NCI-H128 (cell line): ENCODE measurements at regions not wholly inside any gene's neighbourhood (a gene's known extent, or its start where the extent isn't known, plus 50 kb on each side); places are given as distances from the start of the nearest gene placed in this dataset.
"Not testable (repeated sequence)": the region's sequence is repeated elsewhere in the genome, so short reads cannot be mapped to it uniquely, and the experiment has no call there.

Experiments
- DNase-seq: peaks from one replicate; lab custom pipeline; 2025; ENCODE audit not compliant: unreplicated experiment; lab: John Stamatoyannopoulos, UW

DNA sequence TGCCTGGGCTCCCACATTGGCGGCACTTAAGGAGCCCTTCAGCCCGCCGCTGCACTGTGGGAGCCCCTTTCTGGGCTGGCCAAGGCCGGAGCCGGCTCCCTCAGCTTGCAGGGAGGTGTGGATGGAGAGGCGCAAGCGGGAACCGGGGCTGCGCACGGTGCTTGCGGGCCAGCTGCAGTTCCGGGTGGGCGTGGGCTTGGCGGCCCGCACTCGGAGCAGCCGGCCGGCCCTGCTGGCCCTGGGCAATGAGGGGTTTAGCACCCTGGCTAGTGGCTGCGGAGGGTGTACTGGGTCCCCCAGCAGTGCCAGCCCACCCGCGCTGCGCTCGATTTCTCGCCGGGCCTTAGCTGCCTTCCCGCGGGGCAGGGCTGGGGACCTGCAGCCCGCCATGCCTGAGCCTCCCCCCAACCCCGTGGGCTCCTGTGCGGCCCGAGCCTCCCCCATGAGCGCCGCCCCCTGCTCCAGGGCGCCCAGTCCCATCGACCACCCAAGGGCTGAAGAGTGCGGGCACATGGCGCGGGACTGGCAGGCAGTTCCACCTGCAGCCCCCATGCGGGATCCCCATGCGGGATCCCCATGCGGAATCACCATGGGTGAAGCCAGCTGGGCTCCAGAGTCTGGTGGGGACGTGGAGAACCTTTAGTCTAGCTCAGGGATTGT lies 998.9 kb upstream of the MIR17HG start:
- DNase-seq, result not testable (repeated sequence)

DNA sequence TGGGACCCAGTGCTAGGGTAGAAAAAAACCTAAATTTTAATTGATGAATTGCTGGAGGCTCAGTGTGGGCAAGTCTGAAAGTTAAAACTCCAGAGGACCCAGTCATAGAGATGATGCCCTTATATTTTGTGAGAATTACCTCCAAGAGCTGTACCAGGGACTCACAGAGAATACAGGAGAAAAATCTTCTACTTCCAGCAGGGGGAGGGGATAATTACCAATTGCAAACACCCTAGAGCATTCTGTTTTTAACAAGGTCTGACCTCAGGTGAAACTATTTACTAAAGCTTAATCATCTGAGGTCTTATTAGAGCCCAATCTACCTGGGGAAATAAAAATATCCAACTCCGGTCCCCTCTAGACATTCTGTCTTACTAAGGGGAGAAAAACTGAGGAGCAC lies 994.7 kb upstream of the MIR17HG start:
- DNase-seq, result no peak

DNA sequence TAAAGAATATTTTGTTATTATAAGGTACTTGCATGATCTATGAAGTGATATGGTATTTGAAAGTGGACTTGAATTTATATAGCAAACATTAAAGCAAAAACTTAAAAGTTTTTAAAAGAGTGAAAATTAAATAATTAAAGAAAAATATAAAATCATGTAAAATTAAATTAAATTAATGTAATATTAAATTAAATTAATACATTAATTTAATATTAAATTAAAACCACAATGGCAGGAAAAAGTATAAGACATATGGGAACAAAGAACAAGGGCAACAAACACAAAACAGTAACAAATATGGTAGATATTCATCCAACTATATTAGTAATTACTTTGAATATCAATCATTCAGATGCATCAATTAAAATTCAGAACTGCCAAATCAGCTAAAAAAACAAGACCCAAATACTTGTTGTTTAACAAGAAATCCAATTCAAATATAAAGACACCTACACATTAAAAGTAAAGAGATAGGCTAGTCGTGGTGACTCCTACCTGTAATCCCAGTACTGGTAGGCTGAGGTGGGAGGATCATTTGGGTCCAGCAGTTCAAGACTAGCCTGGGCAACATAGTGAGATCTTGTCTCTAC lies 992.2 kb upstream of the MIR17HG start:
- DNase-seq, result no peak

DNA sequence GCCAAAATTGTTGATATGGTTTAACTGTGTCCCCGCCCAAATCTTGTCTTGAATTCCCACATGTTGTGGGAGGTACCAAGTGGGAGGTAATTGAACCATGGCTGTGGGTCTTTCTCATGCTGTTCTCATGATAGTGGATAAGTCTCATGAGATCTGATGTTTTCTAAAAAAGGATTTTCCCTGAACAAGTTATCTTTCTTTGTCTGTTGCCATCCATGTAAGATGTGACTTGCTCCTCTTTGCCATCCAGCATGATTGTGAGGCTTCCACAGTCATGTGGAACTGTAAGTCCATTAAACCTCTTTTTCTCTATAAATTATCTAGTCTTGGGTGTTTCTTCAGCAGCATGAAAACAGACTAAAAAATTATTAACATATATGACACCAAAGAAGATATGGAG lies 986.7 kb upstream of the MIR17HG start:
- no peak for DNase-seq

DNA sequence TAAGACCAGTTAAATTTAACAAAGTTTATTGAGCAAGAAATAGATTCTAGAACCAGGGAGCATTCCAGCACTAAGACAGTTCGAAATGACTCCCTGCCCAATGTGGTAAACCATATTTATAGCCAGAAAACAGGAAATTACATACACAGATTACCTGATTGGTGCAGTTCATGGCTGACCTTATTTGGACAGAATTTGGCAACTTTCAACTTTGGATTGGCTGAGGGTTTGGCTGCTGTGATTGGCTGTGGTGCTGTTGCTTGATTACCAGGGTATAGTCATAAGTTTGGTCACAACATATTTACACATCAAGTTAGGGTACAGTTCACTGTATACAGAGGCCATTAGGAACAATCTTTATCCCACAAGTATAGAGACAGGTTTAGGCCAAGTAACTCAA lies 984.8 kb upstream of the MIR17HG start:
- DNase-seq, result no peak

DNA sequence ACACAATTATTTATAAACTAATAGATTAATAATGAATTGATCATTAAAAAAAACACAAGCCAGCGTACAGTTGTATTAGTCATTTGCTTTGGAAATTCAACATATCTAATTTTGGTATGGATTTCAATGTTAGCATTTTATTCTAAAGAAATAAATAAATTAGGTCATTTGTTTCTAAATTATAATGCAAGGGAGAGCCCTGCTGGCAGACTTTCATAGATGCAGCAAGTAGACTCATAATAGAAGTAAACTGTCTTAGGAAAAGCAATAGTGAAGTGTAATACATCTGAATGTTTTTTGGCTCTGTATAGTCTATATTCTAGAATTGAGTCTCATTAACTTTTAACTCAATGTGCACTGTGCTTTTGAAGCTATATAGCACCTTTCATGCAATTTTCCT lies 982.4 kb upstream of the MIR17HG start:
- no peak for DNase-seq

DNA sequence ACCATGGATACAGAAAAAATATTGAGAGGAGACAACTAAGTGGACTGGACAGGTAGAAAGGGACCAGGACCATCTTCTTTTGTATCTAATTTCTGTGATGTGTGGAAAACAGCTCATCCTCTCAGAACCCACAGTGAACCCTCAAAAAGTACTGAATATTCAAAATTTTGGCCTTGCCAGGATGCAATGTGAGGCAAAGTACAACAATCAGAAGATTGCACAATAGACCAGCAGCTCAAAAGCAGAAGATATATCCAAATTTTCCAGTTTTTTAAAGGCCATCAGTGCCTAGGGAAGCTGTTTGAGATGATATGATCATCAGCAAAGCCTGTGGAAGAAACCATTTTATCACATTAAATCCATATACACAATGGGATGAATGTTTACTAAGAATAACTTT lies 973.3 kb upstream of the MIR17HG start:
- DNase-seq, result no peak

DNA sequence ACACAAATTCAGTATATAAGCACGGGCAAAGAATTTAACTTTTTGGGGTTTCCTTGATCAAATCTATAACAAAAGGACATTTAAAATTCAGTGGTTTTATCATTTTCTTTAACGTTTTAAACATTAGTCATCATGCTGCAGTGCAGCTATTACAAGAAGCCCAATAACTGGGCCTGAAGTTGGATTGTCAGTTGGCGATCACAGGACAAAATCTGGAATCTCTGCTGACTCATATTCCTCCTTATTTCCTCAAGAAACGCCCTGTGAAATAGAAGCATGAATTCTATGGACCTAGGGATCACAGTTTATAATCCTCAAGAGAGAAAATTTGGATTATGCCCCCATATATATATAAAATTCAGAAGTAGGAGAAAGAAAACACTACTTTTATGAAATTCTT lies 971.6 kb upstream of the MIR17HG start:
- no peak for DNase-seq

DNA sequence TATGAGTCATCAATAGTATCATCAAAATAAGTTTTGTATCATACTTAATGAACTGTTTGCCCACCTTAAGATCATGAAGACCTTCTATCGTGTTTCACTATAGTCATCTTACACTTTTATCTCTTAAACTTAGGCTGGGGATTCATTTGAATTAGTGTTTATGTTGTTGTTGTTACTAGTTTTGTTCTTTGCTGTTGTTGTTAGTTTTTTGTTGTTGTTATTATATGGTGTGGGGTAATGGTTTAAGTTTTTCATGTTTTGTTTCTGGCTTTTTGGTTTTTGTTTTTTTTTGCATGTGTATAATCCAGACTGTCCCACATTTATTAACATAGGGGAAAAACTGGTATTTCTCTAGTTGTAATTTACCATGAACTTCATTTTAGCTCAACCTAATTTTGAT lies 965.1 kb upstream of the MIR17HG start:
- no peak for DNase-seq

DNA sequence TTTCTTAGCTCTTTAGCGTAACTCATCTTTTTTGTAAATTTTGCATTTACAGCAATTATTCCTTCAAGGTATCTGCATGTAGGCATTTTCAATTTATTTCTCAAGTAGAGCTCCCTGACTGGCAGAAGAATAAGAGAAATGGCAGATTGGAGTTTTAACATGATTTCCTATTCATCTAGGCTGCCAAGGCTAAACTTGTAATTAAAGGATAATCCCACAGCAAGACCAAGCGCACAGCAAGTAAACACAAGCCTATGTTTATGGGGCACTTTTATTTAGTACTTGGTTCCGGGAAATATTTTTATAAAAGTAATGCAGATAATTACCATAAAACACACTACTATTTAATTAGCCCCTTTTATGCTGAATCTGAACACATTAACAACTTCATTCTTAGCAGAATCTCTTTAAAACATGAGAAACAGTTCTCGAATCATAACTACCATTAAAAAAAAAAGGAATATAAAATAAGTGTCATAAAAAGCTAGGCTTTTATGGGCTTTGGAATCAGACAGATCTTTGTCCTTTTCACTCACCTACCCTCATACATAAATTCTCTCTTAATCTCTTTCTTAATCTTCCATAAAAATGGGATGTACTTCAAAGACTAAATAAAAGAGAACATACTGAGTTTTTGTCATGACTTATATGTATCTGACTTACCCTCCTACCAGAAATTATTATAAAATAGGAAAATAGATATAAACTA lies 961.6 kb upstream of the MIR17HG start:
- DNase-seq, result no peak

DNA sequence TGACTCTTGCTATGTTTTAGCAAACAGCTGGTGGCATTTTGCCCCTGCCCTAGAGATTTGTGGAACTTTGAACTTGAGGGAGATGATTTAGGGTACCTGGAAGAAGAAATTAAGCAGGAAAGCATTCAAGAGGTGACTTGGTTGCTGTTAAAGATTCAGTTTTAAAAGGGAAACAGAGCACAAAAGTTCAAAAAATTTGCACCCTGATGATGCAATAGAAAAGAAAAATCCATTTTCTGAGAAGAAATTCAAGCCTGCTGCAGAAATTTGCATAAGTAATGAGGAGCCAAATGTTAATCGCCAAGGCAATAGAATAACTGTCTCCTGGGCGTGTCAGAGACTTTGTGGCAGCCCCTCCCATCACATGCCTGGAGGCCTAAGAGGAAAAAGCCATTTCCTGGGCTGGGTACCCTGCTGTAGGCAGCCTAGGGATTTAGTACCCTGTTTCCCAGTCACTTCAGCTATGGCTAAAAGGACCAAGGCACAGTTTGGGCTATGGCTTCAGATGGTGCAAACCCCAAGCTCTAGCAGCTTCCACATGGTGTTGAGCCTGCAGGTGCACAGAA lies 958.5 kb upstream of the MIR17HG start:
- DNase-seq, result no peak

DNA sequence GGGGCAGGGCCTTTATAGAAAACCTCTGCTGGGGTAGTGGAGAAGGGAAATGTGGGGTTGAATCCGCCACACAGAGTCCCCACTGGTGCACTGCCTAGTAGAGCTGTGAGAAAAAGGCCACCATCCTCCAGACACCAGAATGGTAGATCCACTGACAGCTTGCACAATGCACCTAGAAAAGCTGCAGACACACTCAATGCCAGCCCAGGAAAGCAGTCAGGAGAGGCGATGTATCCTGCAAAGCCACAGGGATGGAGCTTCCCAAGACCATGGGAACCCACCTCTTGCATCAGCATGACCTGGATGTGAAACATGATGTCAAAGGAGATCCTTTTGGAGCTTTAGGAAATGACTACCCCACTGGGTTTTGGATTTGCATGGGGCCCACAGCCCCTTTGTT lies 958.0 kb upstream of the MIR17HG start:
- no peak for DNase-seq

DNA sequence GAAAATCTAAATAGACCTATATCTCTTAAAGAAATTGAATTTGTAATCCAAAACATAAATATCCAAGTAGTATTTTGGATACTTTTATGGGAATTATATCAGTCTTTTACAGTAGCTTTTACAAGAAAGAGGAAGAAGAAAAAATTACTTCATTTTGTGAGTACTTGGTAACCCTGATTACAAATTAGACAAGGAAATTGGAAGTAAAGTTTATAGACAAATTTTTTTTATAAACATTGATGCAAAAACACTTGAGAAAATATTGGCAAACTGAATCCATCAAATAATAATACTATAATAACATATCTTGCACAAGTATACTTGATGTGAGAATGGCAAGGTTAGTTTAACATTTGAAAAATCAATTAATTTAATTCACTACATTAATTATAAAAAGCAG lies 954.1 kb upstream of the MIR17HG start:
- no peak for DNase-seq

DNA sequence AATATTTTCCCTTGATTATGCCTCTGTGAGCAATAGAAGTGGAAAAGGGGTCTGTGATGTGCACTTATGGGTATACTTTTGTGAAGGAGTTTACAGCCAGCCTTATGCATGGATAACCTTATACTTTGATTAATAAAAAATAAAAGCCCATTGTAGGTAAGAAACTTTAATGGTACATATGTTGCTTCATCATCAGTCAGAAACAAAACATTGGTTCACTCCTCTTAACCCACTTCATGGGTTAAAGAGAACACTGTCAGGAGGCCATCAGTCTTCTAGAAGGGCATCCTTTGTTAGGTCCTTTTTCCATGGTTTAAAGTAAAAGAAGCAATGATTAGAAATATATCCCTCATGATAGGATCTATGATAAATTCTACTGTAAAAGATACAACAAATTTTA lies 952.1 kb upstream of the MIR17HG start:
- no peak for DNase-seq

DNA sequence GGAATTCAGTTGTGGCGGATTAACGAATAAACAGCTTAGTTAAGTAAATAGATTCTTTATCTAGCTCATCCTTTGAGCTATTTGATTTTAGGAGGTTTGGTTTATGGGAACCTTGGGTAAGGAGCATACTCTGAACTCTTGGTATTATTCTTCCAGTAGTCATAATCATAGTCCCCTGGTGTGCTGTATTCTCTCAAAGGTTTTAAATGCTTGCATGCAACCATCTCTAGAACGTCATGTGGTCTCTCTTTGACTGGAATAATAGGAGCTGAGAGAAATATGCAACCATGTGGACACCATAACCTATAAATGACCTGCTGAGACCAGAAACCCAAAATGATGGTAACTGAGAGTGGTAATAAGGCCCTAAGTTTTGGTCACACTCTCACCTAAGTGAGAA lies 951.6 kb upstream of the MIR17HG start:
- DNase-seq, result no peak

DNA sequence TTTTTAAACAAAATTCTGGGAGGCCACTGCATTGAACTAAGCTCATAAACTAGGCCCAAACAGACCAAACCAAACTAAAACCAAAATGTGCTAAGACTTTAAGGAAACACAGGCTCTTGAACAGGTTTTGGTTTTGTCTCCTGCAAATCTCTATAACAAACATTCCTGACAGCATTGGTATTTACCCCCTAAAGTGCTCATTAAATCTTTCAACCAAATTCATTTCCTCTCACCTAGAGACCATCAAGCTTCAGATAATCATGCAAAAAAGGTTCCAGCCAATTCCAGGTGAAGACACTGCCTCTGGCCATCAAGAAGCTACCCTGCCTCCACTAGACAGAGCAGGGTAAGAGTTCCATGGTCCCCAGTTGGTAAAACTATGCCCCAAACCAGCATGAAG lies 951.2 kb upstream of the MIR17HG start:
- no peak for DNase-seq

DNA sequence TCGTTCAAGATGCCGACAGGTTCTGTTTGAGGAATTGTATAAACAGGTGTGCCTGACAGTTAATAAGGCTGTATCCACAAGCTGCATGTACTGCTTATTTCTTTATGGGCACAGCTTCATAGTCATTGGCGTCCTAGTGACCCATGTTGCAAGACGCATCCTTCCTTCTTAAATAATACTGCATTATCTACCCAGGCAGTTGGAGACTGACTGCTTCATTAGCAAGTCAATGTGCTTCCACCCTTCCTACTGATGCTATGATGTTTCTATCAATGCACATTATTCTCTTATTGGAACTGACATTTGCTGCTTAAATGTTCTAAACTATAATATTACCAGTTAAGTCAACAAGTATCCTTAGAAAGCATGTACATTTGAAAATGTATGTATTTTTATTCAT lies 950.0 kb upstream of the MIR17HG start:
- DNase-seq, result no peak

DNA sequence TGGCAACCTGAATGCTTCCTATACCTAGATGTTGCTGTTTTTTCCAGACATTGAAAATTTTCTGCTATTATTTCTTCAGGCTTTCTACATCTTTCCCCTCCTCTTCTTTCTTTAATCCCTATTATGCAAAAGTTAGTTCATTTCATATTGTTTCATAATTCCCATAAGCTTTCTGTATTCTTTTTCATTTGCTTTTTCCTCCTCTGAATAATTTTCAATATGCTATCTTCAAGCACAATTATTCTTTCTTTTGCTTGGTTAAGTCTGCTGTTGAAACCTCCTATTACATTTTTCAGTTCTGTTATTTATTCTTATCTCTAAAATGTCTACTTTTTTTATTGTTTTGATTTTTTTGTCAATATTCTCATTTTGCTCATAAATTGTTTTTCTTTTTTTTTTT lies 947.1 kb upstream of the MIR17HG start:
- DNase-seq, result no peak

DNA sequence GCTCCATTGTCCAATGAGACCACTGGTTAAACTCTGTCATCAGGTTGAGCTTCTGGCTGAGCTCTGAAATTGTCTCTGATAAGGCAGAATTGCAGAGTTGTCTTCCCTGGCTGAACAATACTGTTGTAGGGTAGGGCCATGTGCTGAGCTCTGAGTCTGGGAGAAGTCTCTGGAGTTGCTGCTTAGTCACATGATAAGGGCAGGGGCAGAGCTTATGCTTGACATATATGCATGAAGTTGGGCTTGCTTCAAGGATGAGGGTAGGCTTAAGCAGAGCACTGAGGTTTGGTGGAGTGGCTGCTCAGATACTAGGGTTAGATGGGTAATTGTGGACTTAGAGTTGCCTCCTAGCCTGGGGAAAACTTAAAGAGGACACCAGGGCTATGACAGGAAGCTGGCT lies 946.3 kb upstream of the MIR17HG start:
- DNase-seq, result no peak

DNA sequence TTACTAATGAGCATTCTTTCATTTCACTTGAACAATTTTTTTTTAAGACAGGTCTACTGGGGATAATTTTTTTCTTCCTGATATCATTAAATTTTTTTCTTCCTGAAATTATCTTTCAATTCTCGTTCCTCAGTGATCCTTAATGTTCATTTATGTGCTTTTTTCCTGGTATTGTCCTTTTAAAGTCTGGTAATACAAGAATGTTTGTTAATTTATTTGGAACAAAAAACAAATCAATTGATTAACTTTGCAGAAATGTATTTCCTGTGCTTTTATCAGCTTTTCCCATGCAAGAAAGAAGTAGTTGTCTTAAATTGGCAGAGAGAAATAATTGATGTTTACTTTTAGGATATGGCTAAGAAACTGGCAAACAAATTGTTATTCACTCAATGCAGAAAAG lies 945.4 kb upstream of the MIR17HG start:
- DNase-seq, result no peak

DNA sequence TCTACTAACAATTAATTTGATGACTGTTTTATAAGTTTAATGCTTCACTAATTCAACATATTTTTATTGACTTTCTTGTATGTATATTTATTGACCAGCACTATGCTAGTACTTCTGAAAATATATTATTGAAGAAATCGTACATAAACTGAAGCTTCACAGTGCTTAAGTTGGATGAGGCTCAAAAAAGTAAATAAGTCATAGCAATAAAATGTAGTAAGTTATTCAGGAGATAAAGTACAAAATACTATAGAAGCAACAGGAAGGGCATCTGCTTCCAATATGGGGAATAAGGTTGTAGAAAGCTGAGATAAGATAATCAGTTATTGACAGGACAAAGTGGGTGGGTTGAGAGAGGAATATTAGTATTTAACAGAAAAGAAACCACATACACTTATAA lies 944.9 kb upstream of the MIR17HG start:
- DNase-seq, result no peak

DNA sequence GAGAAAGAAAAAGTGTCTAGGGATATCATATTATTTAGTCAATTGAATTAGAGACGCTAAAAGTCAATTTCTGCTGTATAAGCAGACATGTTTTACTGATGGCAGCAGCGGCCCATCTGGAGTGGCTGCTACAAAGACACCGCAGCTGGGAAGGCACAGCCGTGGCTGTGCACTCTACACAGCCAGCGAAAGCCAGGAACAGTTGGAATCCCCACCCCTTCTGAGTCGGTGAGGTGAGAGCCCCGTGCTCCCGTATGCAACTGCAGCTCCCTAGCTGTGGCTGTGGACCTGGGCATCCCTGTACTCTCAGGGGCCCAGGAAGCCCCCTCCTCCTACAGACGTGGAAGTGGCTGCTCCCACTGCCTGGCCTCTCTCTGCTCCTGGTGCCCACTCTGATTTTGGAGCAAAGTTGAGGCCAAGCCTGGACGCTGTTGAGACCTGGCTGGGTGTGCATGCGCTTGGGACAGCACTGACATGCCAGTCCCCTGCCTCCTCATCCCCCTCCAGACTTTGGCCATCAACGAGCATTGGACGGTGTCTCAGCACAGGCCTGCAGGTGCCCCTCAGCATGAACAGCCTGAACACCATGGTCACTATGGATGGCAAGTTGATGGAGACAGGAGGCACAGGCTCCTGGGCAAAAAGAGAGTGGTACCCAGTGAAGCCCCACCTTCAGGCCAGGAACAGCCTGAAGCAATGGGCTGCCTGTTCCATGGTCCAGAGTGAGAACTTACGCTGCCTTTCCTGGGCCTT lies 944.0 kb upstream of the MIR17HG start:
- no peak for DNase-seq
